Progenitor cell of endocrine pancreas (in vitro differentiated cells): ENCODE measurements at regions not wholly inside any gene's neighbourhood (a gene's known extent, or its start where the extent isn't known, plus 50 kb on each side); places are given as distances from the start of the nearest gene placed in this dataset.
"Not testable (repeated sequence)": the region's sequence is repeated elsewhere in the genome, so short reads cannot be mapped to it uniquely, and the experiment has no call there.

Experiments used
- DNase-seq: peaks from one replicate; pipeline ENCODE4 v3.0.0; 2021; ENCODE audit warnings: low spot score; ENCODE audit not compliant: unreplicated experiment
- H3K27ac Mint-ChIP-seq: 2 replicates; pipeline ENCODE4 v1.8.0; 2021; ENCODE audit warnings: mild to moderate bottlenecking, moderate library complexity, mixed read lengths
- H3K27me3 Mint-ChIP-seq: 2 replicates; pipeline ENCODE4 v1.8.0; 2021; ENCODE audit warnings: mixed read lengths
- H3K36me3 Mint-ChIP-seq: 2 replicates; pipeline ENCODE4 v1.8.0; 2022; ENCODE audit warnings: mixed read lengths; ENCODE audit not compliant: insufficient read depth
- H3K4me1 Mint-ChIP-seq: 2 replicates; pipeline ENCODE4 v1.8.0; 2021; ENCODE audit warnings: low read depth, mixed read lengths
- H3K4me3 Mint-ChIP-seq: 2 replicates; pipeline ENCODE4 v1.8.0; 2021; ENCODE audit warnings: low read depth, mild to moderate bottlenecking, moderate library complexity, mixed read lengths
- H3K9me3 Mint-ChIP-seq: 2 replicates; pipeline ENCODE4 v1.8.0; 2021; ENCODE audit warnings: low read depth, mixed read lengths
- CTCF ChIP-seq: fragments of 200-600 bp; sonication (generic); IDR thresholded peaks from one replicate; pipeline ENCODE4 v1.5.0; 2021; ENCODE audit warnings: antibody characterized with exemption, mild to moderate bottlenecking; ENCODE audit not compliant: unreplicated experiment

- Mint-ChIP-seq H3K9me3 (no peaks in the 10 kb centered on the region), H3K4me3 (no peak overlapping the region), H3K36me3 (no peaks in the 10 kb centered on the region), H3K4me1 (peaks cover 6% of the 10 kb centered on the region), H3K27me3 (peaks cover 22% of the 10 kb centered on the region), H3K27ac (no peak overlapping the region)
- TF ChIP-seq CTCF = no peak
- no peak for DNase-seq
These were observed 84.4 kb upstream of the C2CD4B start for GRCh38 chr15:62249501-62249900.

- Mint-ChIP-seq H3K27ac (no peak overlapping the region), H3K4me3 (no peak overlapping the region), H3K9me3 (no peaks in the 10 kb centered on the region), H3K27me3 (peaks cover 23% of the 10 kb centered on the region), H3K36me3 (no peaks in the 10 kb centered on the region), H3K4me1 (peaks cover 6% of the 10 kb centered on the region)
- TF ChIP-seq CTCF = no peak
- DNase-seq = no peak
These were observed 85.1 kb upstream of the C2CD4B start for GRCh38 chr15:62250186-62250585.

- Mint-ChIP-seq H3K27me3 (peaks cover 26% of the 10 kb centered on the region), H3K27ac (no peak overlapping the region), H3K4me3 (no peak overlapping the region), H3K9me3 (no peaks in the 10 kb centered on the region), H3K36me3 (no peaks in the 10 kb centered on the region), H3K4me1 (peaks cover 6% of the 10 kb centered on the region)
- DNase-seq = no peak
- TF ChIP-seq CTCF = no peak
These were observed 85.9 kb upstream of the C2CD4B start for GRCh38 chr15:62250978-62251377.

- Mint-ChIP-seq H3K4me1 (peaks cover 6% of the 10 kb centered on the region), H3K4me3 (no peak overlapping the region), H3K27ac (no peak overlapping the region), H3K9me3 (no peaks in the 10 kb centered on the region), H3K27me3 (peaks cover 15% of the 10 kb centered on the region), H3K36me3 (no peaks in the 10 kb centered on the region)
- peak; percentile 32 for TF ChIP-seq CTCF
- no peak for DNase-seq
These were observed 88.2 kb upstream of the C2CD4B start for GRCh38 chr15:62253294-62253693.

- Mint-ChIP-seq H3K36me3 (no peaks in the 10 kb centered on the region), H3K4me1 (no peaks in the 10 kb centered on the region)
- TF ChIP-seq CTCF = peak; percentile 90
These were observed 89.3 kb upstream of the C2CD4B start for GRCh38 chr15:62254137-62254934.

GRCh38 chr15:62256430-62256829 is 91.3 kb upstream of the C2CD4B start:
- not testable (repeated sequence) for H3K27ac Mint-ChIP-seq

More at GRCh38 chr15:62254137-62254934, 89.3 kb upstream of the C2CD4B start:
- Mint-ChIP-seq H3K27ac (no peak overlapping the region), H3K4me3 (no peak overlapping the region), H3K27me3 (peaks cover 15% of the 10 kb centered on the region), H3K9me3 (no peaks in the 10 kb centered on the region)
- peak; percentile 78 for DNase-seq

More at GRCh38 chr15:62256430-62256829, 91.3 kb upstream of the C2CD4B start:
- not testable (repeated sequence) for H3K4me3 Mint-ChIP-seq, DNase-seq, H3K9me3 Mint-ChIP-seq, H3K36me3 Mint-ChIP-seq, H3K4me1 Mint-ChIP-seq
- peaks cover 12% of the 10 kb centered on the region for H3K27me3 Mint-ChIP-seq
